Activated CD8-positive, alpha-beta T cell treated with anti-CD3 and anti-CD28 coated beads, Interleukin-2, amount 10 ng/mL, durations not matched to agents 7 days and 5 days (primary cell): ENCODE measurements at regions not wholly inside any gene's neighbourhood (a gene's known extent, or its start where the extent isn't known, plus 50 kb on each side); places are given as distances from the start of the nearest gene placed in this dataset.
"Not testable (repeated sequence)": the region's sequence is repeated elsewhere in the genome, so short reads cannot be mapped to it uniquely, and the experiment has no call there.

Experiments
- ATAC-seq: fragments of 150-1000 bp; cut with Tn5 transposase; one replicate; pipeline ENCODE4 v1.10.0; 2021; ENCODE audit warnings: moderate library complexity
- CTCF ChIA-PET: fragments of 350-600 bp; sonication (Branson Sonifier 250); formaldehyde crosslinking; loops from one replicate; lab custom pipeline; 2021; ENCODE audit warnings: antibody characterized with exemption; lab: Charles Lee
- POLR2A ChIA-PET: fragments of 350-600 bp; sonication (Branson Sonifier 250); formaldehyde crosslinking; loops from one replicate; lab custom pipeline; 2021; ENCODE audit warnings: antibody characterized with exemption; lab: Charles Lee
- DNase-seq: peaks from one replicate; pipeline ENCODE4 v3.0.0-alpha.2; 2020
- H3K27ac Mint-ChIP-seq: one replicate; pipeline ENCODE4 v1.8.0; 2021; ENCODE audit warnings: mild to moderate bottlenecking, mixed read lengths
- H3K27me3 Mint-ChIP-seq: one replicate; pipeline ENCODE4 v1.8.0; 2021; ENCODE audit warnings: low read depth, mixed read lengths
- H3K36me3 Mint-ChIP-seq: one replicate; pipeline ENCODE4 v1.8.0; 2021; ENCODE audit warnings: low read depth, mixed read lengths
- H3K4me1 Mint-ChIP-seq: one replicate; pipeline ENCODE4 v1.8.0; 2021; ENCODE audit warnings: low read depth, mixed read lengths
- H3K4me3 Mint-ChIP-seq: one replicate; pipeline ENCODE4 v1.8.0; 2021; ENCODE audit warnings: mild to moderate bottlenecking, mixed read lengths
- H3K9me3 Mint-ChIP-seq: one replicate; pipeline ENCODE4 v1.8.0; 2022; ENCODE audit warnings: mixed read lengths; ENCODE audit not compliant: insufficient read depth

GRCh38 chr9:97220396-97220795 is 87.1 kb upstream of the CCDC180 start:
- H3K27me3 Mint-ChIP-seq: peaks cover 42% of the 10 kb centered on the region
- CTCF ChIA-PET: not testable (repeated sequence)

GRCh38 chr9:97219443-97220140 is 87.9 kb upstream of the CCDC180 start:
- CTCF ChIA-PET: not testable (repeated sequence)

More at GRCh38 chr9:97220396-97220795, 87.1 kb upstream of the CCDC180 start:
- H3K4me1 Mint-ChIP-seq, H3K9me3 Mint-ChIP-seq, H3K36me3 Mint-ChIP-seq, H3K4me3 Mint-ChIP-seq, POLR2A ChIA-PET, ATAC-seq, DNase-seq, H3K27ac Mint-ChIP-seq: not testable (repeated sequence)

GRCh38 chr9:97215127-97215526 is 92.3 kb upstream of the CCDC180 start:
- H3K9me3 Mint-ChIP-seq, CTCF ChIA-PET, H3K4me1 Mint-ChIP-seq, POLR2A ChIA-PET, H3K27ac Mint-ChIP-seq, H3K36me3 Mint-ChIP-seq, DNase-seq, H3K4me3 Mint-ChIP-seq, ATAC-seq: not testable (repeated sequence)
- peaks cover 24% of the 10 kb centered on the region for H3K27me3 Mint-ChIP-seq

More at GRCh38 chr9:97219443-97220140, 87.9 kb upstream of the CCDC180 start:
- H3K36me3 Mint-ChIP-seq, H3K9me3 Mint-ChIP-seq, DNase-seq, H3K4me3 Mint-ChIP-seq, POLR2A ChIA-PET, ATAC-seq, H3K27ac Mint-ChIP-seq, H3K4me1 Mint-ChIP-seq: not testable (repeated sequence)
- H3K27me3 Mint-ChIP-seq: peaks cover 42% of the 10 kb centered on the region

- ATAC-seq, H3K36me3 Mint-ChIP-seq, H3K9me3 Mint-ChIP-seq, CTCF ChIA-PET, H3K27ac Mint-ChIP-seq, DNase-seq, H3K4me1 Mint-ChIP-seq, H3K4me3 Mint-ChIP-seq, POLR2A ChIA-PET: not testable (repeated sequence)
- peaks cover 19% of the 10 kb centered on the region for H3K27me3 Mint-ChIP-seq
These were observed 92.9 kb upstream of the CCDC180 start for GRCh38 chr9:97214556-97214955.

- POLR2A ChIA-PET, H3K27me3 Mint-ChIP-seq, CTCF ChIA-PET, H3K36me3 Mint-ChIP-seq, H3K27ac Mint-ChIP-seq, H3K4me3 Mint-ChIP-seq, ATAC-seq, H3K4me1 Mint-ChIP-seq, DNase-seq: not testable (repeated sequence)
- peaks cover 15% of the 10 kb centered on the region for H3K9me3 Mint-ChIP-seq
These were observed 107.8 kb upstream of the CCDC180 start for GRCh38 chr9:97199683-97200082.

- CTCF ChIA-PET, H3K27me3 Mint-ChIP-seq, ATAC-seq, H3K4me3 Mint-ChIP-seq, H3K9me3 Mint-ChIP-seq, H3K27ac Mint-ChIP-seq, H3K36me3 Mint-ChIP-seq, DNase-seq, H3K4me1 Mint-ChIP-seq, POLR2A ChIA-PET: not testable (repeated sequence)
These were observed 113.7 kb upstream of the CCDC180 start for GRCh38 chr9:97193767-97194166.

GRCh38 chr9:97188545-97188944 is 118.9 kb upstream of the CCDC180 start:
- Mint-ChIP-seq H3K4me1 (no peaks in the 10 kb centered on the region), H3K4me3 (no peak overlapping the region), H3K36me3 (no peaks in the 10 kb centered on the region), H3K27ac (no peak overlapping the region), H3K27me3 (peaks cover 2% of the 10 kb centered on the region), H3K9me3 (no peaks in the 10 kb centered on the region)
- DNase-seq: no peak
- ChIA-PET CTCF (no interaction called here), POLR2A (no interaction called here)
- ATAC-seq: no peak

- H3K4me1 Mint-ChIP-seq, CTCF ChIA-PET, H3K27ac Mint-ChIP-seq, H3K9me3 Mint-ChIP-seq, DNase-seq, H3K27me3 Mint-ChIP-seq, POLR2A ChIA-PET, ATAC-seq, H3K36me3 Mint-ChIP-seq, H3K4me3 Mint-ChIP-seq: not testable (repeated sequence)
These were observed 119.8 kb upstream of the CCDC180 start for GRCh38 chr9:97187706-97188105.

GRCh38 chr9:97186493-97186892 is 121.0 kb upstream of the CCDC180 start:
- Mint-ChIP-seq H3K4me3 (no peak overlapping the region), H3K36me3 (no peaks in the 10 kb centered on the region), H3K27ac (no peak overlapping the region), H3K4me1 (no peaks in the 10 kb centered on the region), H3K27me3 (peaks cover 2% of the 10 kb centered on the region), H3K9me3 (no peaks in the 10 kb centered on the region)
- no peak for DNase-seq
- no peak for ATAC-seq
- ChIA-PET CTCF (no interaction called here), POLR2A (no interaction called here)

- H3K4me3 Mint-ChIP-seq, DNase-seq, ATAC-seq, POLR2A ChIA-PET, H3K27ac Mint-ChIP-seq, H3K36me3 Mint-ChIP-seq, H3K9me3 Mint-ChIP-seq, CTCF ChIA-PET, H3K27me3 Mint-ChIP-seq, H3K4me1 Mint-ChIP-seq: not testable (repeated sequence)
These were observed 124.9 kb upstream of the CCDC180 start for GRCh38 chr9:97182532-97182931.

- H3K27me3 Mint-ChIP-seq: peaks cover 8% of the 10 kb centered on the region
- H3K4me1 Mint-ChIP-seq: no peaks in the 10 kb centered on the region
- DNase-seq (no peak), ATAC-seq (no peak)
- ChIA-PET CTCF (no interaction called here), POLR2A (no interaction called here)
- H3K36me3 Mint-ChIP-seq: no peaks in the 10 kb centered on the region
- H3K9me3 Mint-ChIP-seq: no peaks in the 10 kb centered on the region
- no peak overlapping the region for H3K27ac Mint-ChIP-seq
- no peak overlapping the region for H3K4me3 Mint-ChIP-seq
These were observed 127.8 kb upstream of the CCDC180 start for GRCh38 chr9:97179616-97180015.

GRCh38 chr9:97176206-97176605 is 131.3 kb upstream of the CCDC180 start:
- Mint-ChIP-seq H3K9me3 (no peaks in the 10 kb centered on the region), H3K4me1 (no peaks in the 10 kb centered on the region), H3K4me3 (no peak overlapping the region), H3K36me3 (no peaks in the 10 kb centered on the region), H3K27ac (no peak overlapping the region), H3K27me3 (peaks cover 8% of the 10 kb centered on the region)
- ATAC-seq (no peak), DNase-seq (no peak)
- CTCF ChIA-PET: no interaction called here
- POLR2A ChIA-PET: interaction anchor here (0.7 kb wide), 1 partner anchor 19 kb away, joined by 4 read pairs; no protein-coding TSS in a partner anchor

GRCh38 chr9:97168174-97168573 is 129.2 kb upstream of the CTSV start:
- H3K27me3 Mint-ChIP-seq, DNase-seq, H3K4me3 Mint-ChIP-seq, CTCF ChIA-PET, H3K27ac Mint-ChIP-seq, POLR2A ChIA-PET, H3K9me3 Mint-ChIP-seq, ATAC-seq, H3K36me3 Mint-ChIP-seq: not testable (repeated sequence)
- peaks cover 29% of the 10 kb centered on the region for H3K4me1 Mint-ChIP-seq
